Inferior parietal cortex (tissue), 1 donor: ENCODE measurements at regions not wholly inside any gene's neighbourhood (a gene's known extent, or its start where the extent isn't known, plus 50 kb on each side); places are given as distances from the start of the nearest gene placed in this dataset.
A peak's percentile ranks its signal among the peaks of the same experiment; 100 is the strongest.

Source experiments
- DNase-seq: peaks from one replicate; pipeline ENCODE4 v3.0.0-alpha.2; 2016; ENCODE audit errors: extremely low spot score

- DNase-seq: no peak
Measured at GRCh38 chr17:6325051-6325450, 109.9 kb downstream of the AIPL1 start.

DNA sequence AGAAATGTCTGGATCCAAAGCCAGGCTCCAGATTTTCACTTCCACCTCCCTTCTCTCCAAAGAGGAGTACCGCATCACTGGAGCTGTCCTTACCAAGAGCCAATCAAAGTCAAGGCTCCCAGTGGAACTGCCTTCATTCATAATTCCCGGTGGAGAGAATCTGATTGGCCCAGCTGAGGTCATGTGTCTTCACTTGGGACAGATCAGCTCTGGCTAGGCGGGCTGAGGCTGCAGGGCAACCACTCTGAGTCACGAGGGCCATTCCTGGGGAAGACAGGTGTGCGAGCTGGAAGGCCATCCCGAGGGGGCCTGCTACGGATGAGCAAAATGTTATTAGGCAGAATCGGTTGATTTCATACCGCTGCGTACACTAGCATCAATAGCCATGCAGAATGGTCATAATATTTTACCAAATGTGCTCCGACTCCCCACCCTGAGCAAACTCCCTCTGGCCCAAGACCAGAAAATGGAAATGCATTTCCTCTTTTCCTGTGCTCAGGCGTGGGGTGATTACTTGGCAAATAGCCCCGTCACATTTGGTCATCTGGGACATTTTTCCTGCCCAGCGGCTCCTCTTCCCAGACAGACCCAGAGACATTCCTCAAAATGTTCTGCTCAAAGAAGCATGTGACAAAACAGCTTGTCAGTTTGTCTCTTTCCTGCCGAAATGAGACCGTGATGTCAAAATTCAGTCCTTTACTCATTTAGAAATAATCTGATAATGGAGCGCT is 111.1 kb downstream of the AIPL1 start:
- no peak for DNase-seq

GRCh38 chr17:6322316-6322715 is 112.6 kb downstream of the AIPL1 start:
- no peak for DNase-seq

DNA sequence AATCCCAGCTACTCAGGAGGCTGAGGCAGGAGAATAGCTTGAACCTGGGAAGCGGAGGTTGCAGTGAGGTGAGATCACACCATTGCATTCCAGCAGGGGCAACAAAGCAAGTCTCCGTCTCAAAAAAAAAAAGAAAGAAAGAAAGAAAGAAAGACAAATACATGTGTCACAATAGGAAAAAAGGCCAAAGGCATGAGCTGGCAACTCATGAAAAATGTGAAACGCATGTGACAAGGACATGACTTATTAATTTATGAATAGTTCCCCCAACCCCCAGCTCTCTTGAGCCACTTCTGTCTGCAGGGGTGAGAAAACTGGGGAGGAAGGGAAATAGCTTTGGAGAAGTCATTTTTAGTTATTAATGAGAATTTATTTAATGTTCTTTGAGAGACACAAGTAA is 120.6 kb downstream of the AIPL1 start:
- no peak for DNase-seq

DNA sequence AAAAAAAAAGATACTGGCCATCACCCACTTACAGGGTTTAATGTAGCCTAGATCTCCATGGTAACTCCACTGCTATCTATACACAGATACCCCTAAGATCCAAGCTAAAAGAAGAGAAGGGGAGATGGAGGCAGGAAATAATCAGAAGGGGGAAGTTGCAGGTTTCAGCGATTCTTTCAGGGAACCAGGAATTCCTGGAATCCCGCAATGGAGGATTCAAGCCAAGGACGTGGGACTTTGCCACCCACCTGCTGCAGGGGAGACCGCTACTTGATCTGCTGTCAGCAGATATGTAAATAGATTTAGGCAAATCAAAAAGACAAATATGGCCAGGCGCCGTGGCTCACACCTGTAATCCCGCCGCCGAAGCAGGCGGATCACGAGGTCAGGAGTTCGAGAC is 121.1 kb downstream of the AIPL1 start:
- DNase-seq: no peak

DNA sequence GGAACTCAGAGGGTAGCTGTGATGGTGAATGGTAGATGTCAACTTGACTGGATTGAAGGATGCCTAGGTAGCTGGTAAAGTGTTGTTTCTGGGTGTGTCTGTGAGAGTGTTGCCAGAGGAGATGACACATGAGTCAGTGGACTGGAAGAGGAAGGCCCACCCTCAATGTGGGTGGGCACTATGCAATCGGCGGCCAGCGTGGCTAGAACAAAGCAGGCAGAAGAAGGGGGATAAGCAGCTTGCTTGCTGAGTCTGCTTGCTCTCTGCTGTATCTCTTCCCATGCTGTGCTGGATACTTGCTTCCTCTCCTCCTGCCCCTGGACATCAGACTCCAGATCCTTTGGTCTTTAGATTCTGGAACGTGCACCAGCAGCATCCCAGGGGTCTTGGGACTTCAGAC is 128.1 kb downstream of the AIPL1 start:
- no peak for DNase-seq

GRCh38 chr17:6305613-6306360 is 129.1 kb downstream of the AIPL1 start:
- peak; percentile 5 for DNase-seq

- no peak for DNase-seq
Measured at GRCh38 chr17:6304894-6305612, 129.9 kb downstream of the AIPL1 start.

- no peak for DNase-seq
Measured at GRCh38 chr17:6303664-6304063, 131.3 kb downstream of the AIPL1 start.

DNA sequence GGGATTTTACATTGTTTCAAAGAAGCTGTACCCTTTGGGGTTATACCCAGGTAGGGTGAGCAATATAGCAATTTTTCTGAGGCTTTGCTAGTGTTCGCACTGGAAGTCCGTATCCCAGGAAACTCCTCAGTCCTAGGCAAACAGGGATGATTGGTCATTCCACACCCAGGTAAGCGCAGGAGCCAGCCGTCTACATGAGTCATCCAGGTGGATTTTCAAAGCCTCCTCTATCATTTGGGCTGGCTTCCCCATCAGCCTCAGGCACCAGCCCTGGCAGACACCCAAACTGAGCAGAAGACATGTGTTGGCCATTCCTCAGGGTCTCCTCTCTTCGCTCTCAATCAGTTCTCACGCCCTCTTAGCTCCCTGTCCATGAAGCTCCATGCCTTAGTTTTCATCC is 135.6 kb downstream of the AIPL1 start:
- DNase-seq: no peak

GRCh38 chr17:6297960-6298359 is 137.0 kb downstream of the AIPL1 start:
- DNase-seq: no peak

DNA sequence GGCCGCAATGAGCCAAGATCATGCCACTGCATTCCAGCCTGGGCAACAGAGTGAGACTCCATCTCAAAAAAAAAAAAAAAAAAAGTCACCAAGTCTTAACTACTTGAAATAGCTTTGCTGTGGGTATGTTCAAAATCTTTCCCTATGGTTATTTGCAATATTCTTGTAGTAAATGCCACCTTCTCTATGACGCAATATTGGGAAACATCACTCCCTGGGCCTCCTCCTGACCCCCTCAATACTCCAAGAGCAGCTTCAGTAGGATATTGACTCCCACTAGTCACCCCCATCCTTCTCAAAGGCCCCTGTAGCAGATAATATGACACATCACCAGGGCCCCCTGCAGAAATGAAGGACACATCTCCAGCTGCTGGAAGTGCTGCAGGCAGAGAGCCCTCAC is 137.8 kb downstream of the AIPL1 start:
- no peak for DNase-seq

DNA sequence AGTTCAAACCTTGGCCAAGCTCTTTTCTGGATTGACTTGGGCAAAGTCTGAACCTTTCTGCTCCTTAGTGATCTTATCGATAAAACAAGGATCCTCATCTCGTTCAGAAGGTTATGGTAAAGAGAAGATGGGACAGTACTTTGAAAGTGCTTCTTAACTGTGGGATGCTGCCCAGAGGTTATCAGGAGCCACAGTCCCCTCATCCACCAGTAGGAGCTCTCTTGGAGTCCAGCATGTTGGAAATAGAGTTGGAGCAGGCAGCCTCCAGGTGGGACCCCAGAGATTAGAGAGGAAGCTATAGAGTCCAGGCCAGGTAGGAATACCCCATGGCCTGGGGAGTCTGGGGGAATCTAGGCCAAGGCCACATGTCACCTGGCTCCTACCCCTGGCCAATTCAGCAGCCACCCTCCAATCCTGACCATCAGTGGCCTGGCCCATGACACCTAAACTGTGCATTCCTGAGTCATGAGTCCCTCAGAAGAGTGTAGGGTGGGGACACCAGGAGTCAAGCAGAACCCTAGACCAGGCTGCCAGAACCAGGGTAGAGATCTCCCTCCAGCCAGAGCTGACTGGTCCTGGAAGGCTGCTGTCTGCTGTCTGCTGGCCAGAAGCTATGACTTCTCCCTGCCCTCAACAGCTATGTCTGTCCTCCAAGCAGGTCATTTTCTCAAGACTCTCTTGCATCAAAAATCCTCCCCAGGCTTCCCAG is 144.3 kb downstream of the AIPL1 start:
- no peak for DNase-seq

- no peak for DNase-seq
Measured at GRCh38 chr17:6286233-6286632, 148.7 kb downstream of the AIPL1 start.

DNA sequence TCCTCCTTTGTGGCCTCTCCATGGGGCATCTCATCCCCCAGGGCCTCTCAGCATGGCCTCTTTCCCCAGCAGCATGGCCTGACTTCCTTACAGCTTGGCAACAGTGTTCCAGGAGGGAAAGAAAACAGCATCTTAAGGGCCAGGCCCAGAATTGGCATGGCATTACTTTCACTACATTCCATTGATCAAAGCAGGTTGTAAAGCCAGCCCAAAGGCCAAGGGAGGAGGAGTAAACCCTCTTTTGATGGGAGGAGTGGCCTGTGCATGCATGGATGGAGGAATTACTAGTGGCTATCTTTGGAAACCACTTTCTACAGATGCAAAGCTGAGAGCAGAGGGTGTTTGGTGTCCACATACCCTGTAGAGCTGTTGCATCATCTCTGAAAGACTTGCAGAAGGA is 149.4 kb downstream of the AIPL1 start:
- DNase-seq: no peak

GRCh38 chr17:6279659-6280058 is 155.3 kb downstream of the AIPL1 start:
- DNase-seq: no peak

GRCh38 chr17:6278376-6278775 is 156.5 kb downstream of the AIPL1 start:
- no peak for DNase-seq

- DNase-seq: no peak
Measured at GRCh38 chr17:6276711-6277110, 158.2 kb downstream of the AIPL1 start.

DNA sequence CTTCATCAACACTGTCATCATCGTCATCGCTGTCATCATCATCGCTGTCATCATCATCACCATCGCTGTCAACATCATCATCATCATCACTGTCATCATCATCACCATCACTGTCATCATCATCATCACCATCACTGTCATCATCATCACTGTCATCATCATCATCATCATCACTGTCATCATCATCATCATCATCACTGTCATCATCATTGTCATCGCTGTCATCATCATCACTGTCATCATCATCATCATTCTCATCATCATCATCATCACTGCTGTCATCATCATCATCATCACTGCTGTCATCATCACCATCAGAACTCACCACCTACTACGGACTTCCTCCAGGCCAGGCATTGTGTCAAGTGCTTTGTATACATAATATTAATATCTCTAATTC is 160.6 kb downstream of the AIPL1 start:
- no peak for DNase-seq

- no peak for DNase-seq
Measured at GRCh38 chr17:6269478-6269877, 165.4 kb downstream of the AIPL1 start.

DNA sequence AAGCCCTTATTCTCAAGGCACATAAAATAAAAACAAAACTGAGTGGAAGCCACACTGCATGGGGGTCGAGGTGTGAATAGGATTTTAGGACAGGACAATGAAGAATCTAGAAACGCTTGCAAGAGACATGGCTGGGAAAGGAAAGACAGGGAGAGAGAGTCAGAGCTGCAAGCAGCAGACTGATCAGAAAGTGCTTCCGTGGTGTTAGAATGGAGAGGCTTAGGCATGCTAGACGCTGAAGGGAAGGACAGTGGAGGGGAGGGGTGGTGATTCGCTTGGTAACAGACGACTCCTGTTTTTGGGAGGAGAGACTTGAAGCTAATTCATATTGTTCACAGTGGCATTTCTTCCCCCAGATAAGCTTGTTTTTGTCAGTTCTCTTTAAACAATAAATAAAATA is 173.5 kb downstream of the AIPL1 start:
- no peak for DNase-seq

GRCh38 chr17:6259899-6260298 is 175.0 kb downstream of the AIPL1 start:
- no peak for DNase-seq
